ENCODE measurements at regions not wholly inside any gene's neighbourhood (a gene's known extent, or its start where the extent isn't known, plus 50 kb on each side); places are given as distances from the start of the nearest gene placed in this dataset.

GRCh38 chr13:53562419-53562818 is 533.8 kb downstream of the OLFM4 start:
- Histone ChIP-seq H3K9me3 (ENCODE audit: control insufficient read depth in 4 of 4, insufficient read depth in 3 of 4, low read length in 3 of 4) (no peaks in the 10 kb centered on the region), H3K9ac (ENCODE audit: insufficient read depth in 1 of 2, low read length in 2 of 2) (no peak overlapping the region), H3K27me3 (ENCODE audit: control insufficient read depth in 3 of 3, insufficient read depth in 3 of 3, low read length in 2 of 3) (no peaks in the 10 kb centered on the region), H3K27ac (ENCODE audit: low read depth in 1 of 2, low read length in 1 of 2) (no peak overlapping the region), H3K4me3 (no peak overlapping the region), H3K4me1 (ENCODE audit: control insufficient read depth in 5 of 5, insufficient read depth in 5 of 5, low read length in 5 of 5) (no peaks in the 10 kb centered on the region), H3K36me3 (ENCODE audit: control insufficient read depth in 4 of 4, insufficient read depth in 4 of 4, low read length in 4 of 4) (no peaks in the 10 kb centered on the region)
- WGBS, 2 donors = 77 to 81% methylated on average over 2 of the region's 2 CpGs
- DNase-seq = no peak
- ATAC-seq (ENCODE audit: insufficient read depth, low FRiP score) = no peak
- TF ChIP-seq CTCF (IDR thresholded peaks at IDR 0.05; ENCODE audit: control extremely low read depth, extremely low read depth) = no peak

GRCh38 chr13:53568491-53568890 is 539.9 kb downstream of the OLFM4 start:
- Histone ChIP-seq H3K9me3 (ENCODE audit: control insufficient read depth in 4 of 4, insufficient read depth in 3 of 4, low read length in 3 of 4) (no peaks in the 10 kb centered on the region), H3K27me3 (ENCODE audit: control insufficient read depth in 3 of 3, insufficient read depth in 3 of 3, low read length in 2 of 3) (no peaks in the 10 kb centered on the region), H3K27ac (ENCODE audit: low read depth in 1 of 2, low read length in 1 of 2) (no peak overlapping the region), H3K9ac (ENCODE audit: insufficient read depth in 1 of 2, low read length in 2 of 2) (no peak overlapping the region), H3K4me1 (ENCODE audit: control insufficient read depth in 5 of 5, insufficient read depth in 5 of 5, low read length in 5 of 5) (no peaks in the 10 kb centered on the region), H3K4me3 (no peak overlapping the region), H3K36me3 (ENCODE audit: control insufficient read depth in 4 of 4, insufficient read depth in 4 of 4, low read length in 4 of 4) (no peaks in the 10 kb centered on the region)
- ATAC-seq (ENCODE audit: insufficient read depth, low FRiP score) (no peak), DNase-seq (no peak)
- no peak for TF ChIP-seq CTCF (IDR thresholded peaks at IDR 0.05; ENCODE audit: control extremely low read depth, extremely low read depth)
- 73 to 94% methylated on average over 1 of the region's 1 CpG for WGBS, 2 donors

GRCh38 chr13:53569453-53569852 is 540.8 kb downstream of the OLFM4 start:
- ATAC-seq (ENCODE audit: insufficient read depth, low FRiP score) (no peak), DNase-seq (no peak)
- TF ChIP-seq CTCF (IDR thresholded peaks at IDR 0.05; ENCODE audit: control extremely low read depth, extremely low read depth) = no peak
- no peak overlapping the region for H3K9ac ChIP-seq (ENCODE audit: insufficient read depth in 1 of 2, low read length in 2 of 2)
- no peak overlapping the region for H3K4me3 ChIP-seq
- no peaks in the 10 kb centered on the region for H3K4me1 ChIP-seq (ENCODE audit: control insufficient read depth in 5 of 5, insufficient read depth in 5 of 5, low read length in 5 of 5)
- no peak overlapping the region for H3K27ac ChIP-seq (ENCODE audit: low read depth in 1 of 2, low read length in 1 of 2)
- WGBS, 2 donors = 69 to 71% methylated on average over 2 of the region's 2 CpGs
- no peaks in the 10 kb centered on the region for H3K27me3 ChIP-seq (ENCODE audit: control insufficient read depth in 3 of 3, insufficient read depth in 3 of 3, low read length in 2 of 3)
- H3K9me3 ChIP-seq (ENCODE audit: control insufficient read depth in 4 of 4, insufficient read depth in 3 of 4, low read length in 3 of 4) = no peaks in the 10 kb centered on the region
- no peaks in the 10 kb centered on the region for H3K36me3 ChIP-seq (ENCODE audit: control insufficient read depth in 4 of 4, insufficient read depth in 4 of 4, low read length in 4 of 4)

- TF ChIP-seq CTCF (IDR thresholded peaks at IDR 0.05; ENCODE audit: control extremely low read depth, extremely low read depth) = no peak
- H3K4me3 ChIP-seq = no peak overlapping the region
- H3K9ac ChIP-seq (ENCODE audit: insufficient read depth in 1 of 2, low read length in 2 of 2) = no peak overlapping the region
- no peak for ATAC-seq (ENCODE audit: insufficient read depth, low FRiP score)
- H3K27me3 ChIP-seq (ENCODE audit: control insufficient read depth in 3 of 3, insufficient read depth in 3 of 3, low read length in 2 of 3) = no peaks in the 10 kb centered on the region
- no peak for DNase-seq
- no peak overlapping the region for H3K27ac ChIP-seq (ENCODE audit: low read depth in 1 of 2, low read length in 1 of 2)
- H3K9me3 ChIP-seq (ENCODE audit: control insufficient read depth in 4 of 4, insufficient read depth in 3 of 4, low read length in 3 of 4) = no peaks in the 10 kb centered on the region
- H3K4me1 ChIP-seq (ENCODE audit: control insufficient read depth in 5 of 5, insufficient read depth in 5 of 5, low read length in 5 of 5) = no peaks in the 10 kb centered on the region
- no peaks in the 10 kb centered on the region for H3K36me3 ChIP-seq (ENCODE audit: control insufficient read depth in 4 of 4, insufficient read depth in 4 of 4, low read length in 4 of 4)
- 53 to 57% methylated on average over 5 of the region's 5 CpGs for WGBS, 2 donors
These were observed 572.5 kb downstream of the OLFM4 start for GRCh38 chr13:53601113-53601512.
